ENCODE measurements at regions not wholly inside any gene's neighbourhood (a gene's known extent, or its start where the extent isn't known, plus 50 kb on each side); places are given as distances from the start of the nearest gene placed in this dataset.
"Not testable (repeated sequence)": the region's sequence is repeated elsewhere in the genome, so short reads cannot be mapped to it uniquely, and the experiment has no call there.

- DNase-seq: no peak
Measured at GRCh38 chr16:87008664-87009063, 308.5 kb downstream of the C16orf95 start.

- DNase-seq: no peak
Measured at GRCh38 chr16:87012954-87013938, 303.9 kb downstream of the C16orf95 start.

GRCh38 chr16:87014112-87014511 is 303.1 kb downstream of the C16orf95 start:
- DNase-seq: no peak

GRCh38 chr16:87015021-87015420 is 302.2 kb downstream of the C16orf95 start:
- DNase-seq: no peak

GRCh38 chr16:87016046-87017035 is 300.9 kb downstream of the C16orf95 start:
- DNase-seq: no peak

GRCh38 chr16:87017371-87018012 is 299.7 kb downstream of the C16orf95 start:
- DNase-seq: no peak

GRCh38 chr16:87025676-87026075 is 291.5 kb downstream of the C16orf95 start:
- DNase-seq: no peak

GRCh38 chr16:87027056-87027616 is 290.1 kb downstream of the C16orf95 start:
- no peak for DNase-seq

- DNase-seq: no peak
Measured at GRCh38 chr16:87028481-87029320, 288.5 kb downstream of the C16orf95 start.

GRCh38 chr16:87032554-87032953 is 284.6 kb downstream of the C16orf95 start:
- no peak for DNase-seq

GRCh38 chr16:87033021-87033471 is 284.1 kb downstream of the C16orf95 start:
- no peak for DNase-seq

GRCh38 chr16:87033541-87034300 is 283.5 kb downstream of the C16orf95 start:
- no peak for DNase-seq

- no peak for DNase-seq
Measured at GRCh38 chr16:87034317-87034716, 282.9 kb downstream of the C16orf95 start.

GRCh38 chr16:87035053-87035452 is 282.1 kb downstream of the C16orf95 start:
- DNase-seq: no peak

- no peak for DNase-seq
Measured at GRCh38 chr16:87037012-87037411, 280.2 kb downstream of the C16orf95 start.

- not testable (repeated sequence) for DNase-seq
Measured at GRCh38 chr16:87038528-87038927, 278.7 kb downstream of the C16orf95 start.

- DNase-seq: no peak
Measured at GRCh38 chr16:87040169-87041117, 276.7 kb downstream of the C16orf95 start.

- DNase-seq: no peak
Measured at GRCh38 chr16:87041286-87041685, 275.9 kb downstream of the C16orf95 start.

- no peak for DNase-seq
Measured at GRCh38 chr16:87042551-87043230, 274.5 kb downstream of the C16orf95 start.
